GM20000 (cell line): ENCODE measurements at regions not wholly inside any gene's neighbourhood (a gene's known extent, or its start where the extent isn't known, plus 50 kb on each side); places are given as distances from the start of the nearest gene placed in this dataset.
A peak's percentile ranks its signal among the peaks of the same experiment; 100 is the strongest.
"Not testable (repeated sequence)": the region's sequence is repeated elsewhere in the genome, so short reads cannot be mapped to it uniquely, and the experiment has no call there.

Source experiments
- DNase-seq: peaks from one replicate; pipeline ENCODE4 v3.0.0; 2012; ENCODE audit warnings: low spot score
- CTCF ChIP-seq: IDR thresholded peaks from 2 replicates; pipeline ENCODE4 v1.5.1; 2012; ENCODE audit warnings: mild to moderate bottlenecking, control low read depth; ENCODE audit errors: extremely low read depth, missing control alignments

- TF ChIP-seq CTCF: no peak
- no peak for DNase-seq
Measured at GRCh38 chr13:18714889-18715288, 466.7 kb downstream of the TUBA3C start.

- not testable (repeated sequence) for DNase-seq
Measured at GRCh38 chr13:18710673-18711072, 471.0 kb downstream of the TUBA3C start.

- not testable (repeated sequence) for DNase-seq
Measured at GRCh38 chr13:18706538-18706937, 475.1 kb downstream of the TUBA3C start.

- DNase-seq: not testable (repeated sequence)
Measured at GRCh38 chr13:18702464-18703247, 479.0 kb downstream of the TUBA3C start.

- DNase-seq: not testable (repeated sequence)
Measured at GRCh38 chr13:18698332-18698731, 483.3 kb downstream of the TUBA3C start.

GRCh38 chr13:18697851-18698250 is 483.8 kb downstream of the TUBA3C start:
- DNase-seq: not testable (repeated sequence)

- DNase-seq: not testable (repeated sequence)
Measured at GRCh38 chr13:18697221-18697620, 484.4 kb downstream of the TUBA3C start.

- DNase-seq: not testable (repeated sequence)
Measured at GRCh38 chr13:18677403-18677802, 504.2 kb downstream of the TUBA3C start.

- DNase-seq: not testable (repeated sequence)
Measured at GRCh38 chr13:18675268-18675667, 506.4 kb downstream of the TUBA3C start.

GRCh38 chr13:18673794-18674193 is 507.8 kb downstream of the TUBA3C start:
- DNase-seq: not testable (repeated sequence)

- DNase-seq: not testable (repeated sequence)
Measured at GRCh38 chr13:18666585-18666984, 515.0 kb downstream of the TUBA3C start.

- DNase-seq: not testable (repeated sequence)
Measured at GRCh38 chr13:18665716-18666115, 515.9 kb downstream of the TUBA3C start.

- not testable (repeated sequence) for DNase-seq
Measured at GRCh38 chr13:18665124-18665523, 516.5 kb downstream of the TUBA3C start.

GRCh38 chr13:18663222-18663621 is 518.4 kb downstream of the TUBA3C start:
- DNase-seq: not testable (repeated sequence)

GRCh38 chr13:18643644-18644172 is 537.9 kb downstream of the TUBA3C start:
- not testable (repeated sequence) for DNase-seq

GRCh38 chr13:18628928-18629327 is 552.7 kb downstream of the TUBA3C start:
- peak; percentile 1 for DNase-seq
